DMS53 treated with DMSO at 0.1 percent for 48 hours (cell line): ENCODE measurements at regions not wholly inside any gene's neighbourhood (a gene's known extent, or its start where the extent isn't known, plus 50 kb on each side); places are given as distances from the start of the nearest gene placed in this dataset.

ENCODE experiments used
- DNase-seq: peaks from one replicate; lab custom pipeline; 2025; ENCODE audit not compliant: unreplicated experiment; lab: John Stamatoyannopoulos, UW

- no peak for DNase-seq
Observed at GRCh38 chrX:9147726-9148125, 113.8 kb upstream of the FAM9B start.

- no peak for DNase-seq
Observed at GRCh38 chrX:9148615-9149399, 114.9 kb upstream of the FAM9B start.

- no peak for DNase-seq
Observed at GRCh38 chrX:9149501-9150245, 115.7 kb upstream of the FAM9B start.

GRCh38 chrX:9151772-9152307 is 117.9 kb upstream of the FAM9B start:
- DNase-seq, result no peak

- no peak for DNase-seq
Observed at GRCh38 chrX:9153300-9153699, 119.4 kb upstream of the FAM9B start.

- DNase-seq, result no peak
Observed at GRCh38 chrX:9158611-9159010, 124.7 kb upstream of the FAM9B start.

GRCh38 chrX:9160698-9161329 is 126.9 kb upstream of the FAM9B start:
- DNase-seq, result no peak

GRCh38 chrX:9162698-9163097 is 128.8 kb upstream of the FAM9B start:
- DNase-seq, result no peak

- no peak for DNase-seq
Observed at GRCh38 chrX:9163214-9163709, 129.3 kb upstream of the FAM9B start.

GRCh38 chrX:9164086-9164485 is 130.2 kb upstream of the FAM9B start:
- DNase-seq, result no peak

- DNase-seq, result no peak
Observed at GRCh38 chrX:9164533-9165426, 130.9 kb upstream of the FAM9B start.

- no peak for DNase-seq
Observed at GRCh38 chrX:9166584-9166944, 132.6 kb upstream of the FAM9B start.

GRCh38 chrX:9171841-9172463 is 138.0 kb upstream of the FAM9B start:
- no peak for DNase-seq

- DNase-seq, result no peak
Observed at GRCh38 chrX:9172464-9172850, 138.5 kb upstream of the FAM9B start.

- no peak for DNase-seq
Observed at GRCh38 chrX:9180623-9181022, 146.7 kb upstream of the FAM9B start.

- DNase-seq, result no peak
Observed at GRCh38 chrX:9182041-9182440, 148.1 kb upstream of the FAM9B start.

GRCh38 chrX:9183481-9183880 is 149.6 kb upstream of the FAM9B start:
- no peak for DNase-seq

- DNase-seq, result no peak
Observed at GRCh38 chrX:9184211-9184610, 150.3 kb upstream of the FAM9B start.

- no peak for DNase-seq
Observed at GRCh38 chrX:9188117-9188516, 154.2 kb upstream of the FAM9B start.

- peak; percentile 12 for DNase-seq
Observed at GRCh38 chrX:9189286-9189685, 155.4 kb upstream of the FAM9B start.
